ENCODE measurements at regions not wholly inside any gene's neighbourhood (a gene's known extent, or its start where the extent isn't known, plus 50 kb on each side); places are given as distances from the start of the nearest gene placed in this dataset.
"Not testable (repeated sequence)": the region's sequence is repeated elsewhere in the genome, so short reads cannot be mapped to it uniquely, and the experiment has no call there.

GRCh38 chr13:76829572-76830327 lies 56.5 kb downstream of the KCTD12 start:
- DNase-seq (ENCODE audit: low read depth), result no peak

GRCh38 chr13:76828316-76828741 lies 57.9 kb downstream of the KCTD12 start:
- no peak for DNase-seq (ENCODE audit: low read depth)

GRCh38 chr13:76826527-76826926 lies 59.7 kb downstream of the KCTD12 start:
- no peak for DNase-seq (ENCODE audit: low read depth)

GRCh38 chr13:76825430-76825829 lies 60.8 kb downstream of the KCTD12 start:
- DNase-seq (ENCODE audit: low read depth), result no peak

GRCh38 chr13:76823969-76824368 lies 62.2 kb downstream of the KCTD12 start:
- no peak for DNase-seq (ENCODE audit: low read depth)

- DNase-seq (ENCODE audit: low read depth), result peak; percentile 67
Observed at GRCh38 chr13:76822698-76823267, 63.4 kb downstream of the KCTD12 start.

- DNase-seq (ENCODE audit: low read depth), result not testable (repeated sequence)
Observed at GRCh38 chr13:76821222-76821621, 65.0 kb downstream of the KCTD12 start.

GRCh38 chr13:76820759-76821158 lies 65.4 kb downstream of the KCTD12 start:
- peak; percentile 86 for DNase-seq (ENCODE audit: low read depth)

- DNase-seq (ENCODE audit: low read depth), result no peak
Observed at GRCh38 chr13:76816394-76816793, 69.8 kb downstream of the KCTD12 start.

- DNase-seq (ENCODE audit: low read depth), result no peak
Observed at GRCh38 chr13:76815344-76815743, 70.9 kb downstream of the KCTD12 start.

- DNase-seq (ENCODE audit: low read depth), result no peak
Observed at GRCh38 chr13:76813891-76814290, 72.3 kb downstream of the KCTD12 start.

GRCh38 chr13:76813000-76813691 lies 73.1 kb downstream of the KCTD12 start:
- DNase-seq (ENCODE audit: low read depth), result peak; percentile 88

GRCh38 chr13:76812206-76812897 lies 73.9 kb downstream of the KCTD12 start:
- peak; percentile 94 for DNase-seq (ENCODE audit: low read depth)

- no peak for DNase-seq (ENCODE audit: low read depth)
Observed at GRCh38 chr13:76809389-76809788, 76.8 kb downstream of the KCTD12 start.

GRCh38 chr13:76808927-76809326 lies 77.3 kb downstream of the KCTD12 start:
- peak; percentile 75 for DNase-seq (ENCODE audit: low read depth)

- no peak for DNase-seq (ENCODE audit: low read depth)
Observed at GRCh38 chr13:76804801-76805200, 81.4 kb downstream of the KCTD12 start.

GRCh38 chr13:76803831-76804230 lies 82.4 kb downstream of the KCTD12 start:
- no peak for DNase-seq (ENCODE audit: low read depth)

- DNase-seq (ENCODE audit: low read depth), result no peak
Observed at GRCh38 chr13:76800943-76801342, 85.3 kb downstream of the KCTD12 start.

GRCh38 chr13:76799696-76800095 lies 86.5 kb downstream of the KCTD12 start:
- peak; percentile 18 for DNase-seq (ENCODE audit: low read depth)

- no peak for DNase-seq (ENCODE audit: low read depth)
Observed at GRCh38 chr13:76798037-76798436, 88.2 kb downstream of the KCTD12 start.

GRCh38 chr13:76797361-76797760 lies 88.8 kb downstream of the KCTD12 start:
- no peak for DNase-seq (ENCODE audit: low read depth)

- DNase-seq (ENCODE audit: low read depth), result no peak
Observed at GRCh38 chr13:76796851-76797250, 89.4 kb downstream of the KCTD12 start.
